Adrenal gland (tissue), 9 donors: ENCODE measurements at regions not wholly inside any gene's neighbourhood (a gene's known extent, or its start where the extent isn't known, plus 50 kb on each side); places are given as distances from the start of the nearest gene placed in this dataset.
"Not testable (repeated sequence)": the region's sequence is repeated elsewhere in the genome, so short reads cannot be mapped to it uniquely, and the experiment has no call there.

Experiments used
- DNase-seq, 7 donors: peaks; one replicate each; pipeline ENCODE4 v3.0.0-alpha.2; 2019 to 2020
- H3K27ac ChIP-seq, 5 donors: fragments of 200-600 bp; sonication (generic) in 4 of 5; 1 replicate in 3 of 5; 2 replicates in 2 of 5; pipeline versions ENCODE4 v1.5.1 to v1.8.0; 2016 to 2020; ENCODE audit warnings: mild to moderate bottlenecking in 1 of 5
- H3K27me3 ChIP-seq: fragments of 200-600 bp; 2 replicates; pipeline ENCODE4 v1.8.0; 2021
- H3K36me3 ChIP-seq, 2 donors: fragments of 200-600 bp; replicated peaks in 1 of 2; 1 replicate in 1 of 2; 2 replicates in 1 of 2; pipeline versions ENCODE4 v1.5.1 to v1.8.0; 2018 to 2022
- H3K4me1 ChIP-seq, 2 donors: fragments of 200-600 bp; replicated peaks in 1 of 2; 1 replicate in 1 of 2; 2 replicates in 1 of 2; pipeline versions ENCODE4 v1.5.1 to v1.8.0; 2018 to 2021
- H3K4me3 ChIP-seq, 4 donors: fragments of 200-600 bp; sonication (generic) in 3 of 4; one replicate each; pipeline ENCODE4 v1.5.1; 2016 to 2018
- H3K9me3 ChIP-seq, 3 donors: fragments of 200-600 bp; sonication (generic) in 1 of 3; replicated peaks in 1 of 3; 1 replicate in 2 of 3; 2 replicates in 1 of 3; pipeline versions ENCODE4 v1.5.1 to v1.8.0; 2016 to 2021
- CTCF ChIP-seq, 6 experiments: fragments of 450-650 bp in 4 of 6; fragments of 200-600 bp in 2 of 6; sonication (generic) in 1 of 6; IDR thresholded peaks; 1 replicate in 5 of 6; 2 replicates in 1 of 6; pipeline versions ENCODE4 v1.5.1 to v1.8.0; 2016 to 2021; ENCODE audit warnings: antibody characterized with exemption in 6 of 6, mild to moderate bottlenecking in 2 of 6, moderate library complexity in 1 of 6
- POLR2A ChIP-seq, 2 donors: fragments of 450-650 bp; IDR thresholded peaks; one replicate each; pipeline ENCODE4 v1.6.1; 2017; ENCODE audit warnings: antibody characterized with exemption in 2 of 2, mild to moderate bottlenecking in 2 of 2, moderate library complexity in 1 of 2
- WGBS, 4 donors: extraction: QIAGEN DNeasy Blood & Tissue Kit in 2 of 4; methylation state at CpG; one replicate each; pipeline versions ENCODE4 v1.1.5 to v1.1.7; 2013 to 2017; 5-methylcytosine and 5-hydroxymethylcytosine counted together
- intact Hi-C, 2 donors: fragments of 100-400 bp; cut with DNase I; formaldehyde crosslinking; loops; one replicate each; pipeline versions ENCODE4 v1.14.1 to v1.15.0; 2022 to 2023
- donor health status: healthy with polysubstance abuse.
- donor health status: Bipolar disorder and iron deficiency.
- donor health status: DM: yes; HTN: yes; CAD: no.
- donor health status: DM: no; HTN: no; CAD: no.
- donor health status: DM: no; HTN: no; CAD: no.

- H3K4me1 ChIP-seq, result no peaks in the 10 kb centered on the region
- TF ChIP-seq POLR2A (IDR thresholded peaks at IDR 0.05) (no peak), CTCF (IDR thresholded peaks at IDR 0.05) (no peak)
- H3K36me3 ChIP-seq, result no peaks in the 10 kb centered on the region
- no peak for DNase-seq
- 38 to 47% (median 39%) methylated on average over 5 of the region's 5 CpGs for WGBS, 4 donors
- no peak overlapping the region for H3K4me3 ChIP-seq
- no peaks in the 10 kb centered on the region for H3K27me3 ChIP-seq
- H3K27ac ChIP-seq, result no peak overlapping the region
- H3K9me3 ChIP-seq, result no peaks in the 10 kb centered on the region
- intact Hi-C loops, result no loop called here
Observed at GRCh38 chr13:107799001-107799400, 416.3 kb downstream of the LIG4 start.

- Histone ChIP-seq H3K4me1 (no peaks in the 10 kb centered on the region), H3K27me3 (no peaks in the 10 kb centered on the region), H3K4me3 (no peak overlapping the region), H3K9me3 (no peaks in the 10 kb centered on the region), H3K27ac (no peak overlapping the region), H3K36me3 (no peaks in the 10 kb centered on the region)
- TF ChIP-seq CTCF (IDR thresholded peaks at IDR 0.05), result no peak
- TF ChIP-seq POLR2A (IDR thresholded peaks at IDR 0.05), result no peak
- no peak for DNase-seq
- WGBS, 4 donors, result 65 to 76% (median 71%) methylated on average over 1 of the region's 1 CpG
- intact Hi-C loops, result no loop called here
Observed at GRCh38 chr13:107790397-107790796, 424.9 kb downstream of the LIG4 start.

GRCh38 chr13:107788464-107789165, 426.7 kb downstream of the LIG4 start:
- intact Hi-C loops, result no loop called here
- Histone ChIP-seq H3K27ac (no peak overlapping the region), H3K9me3 (no peaks in the 10 kb centered on the region), H3K4me1 (no peaks in the 10 kb centered on the region), H3K36me3 (no peaks in the 10 kb centered on the region), H3K27me3 (no peaks in the 10 kb centered on the region), H3K4me3 (no peak overlapping the region)
- 67 to 76% (median 70%) methylated on average over 8 of the region's 8 CpGs for WGBS, 4 donors
- no peak for DNase-seq
- TF ChIP-seq POLR2A (IDR thresholded peaks at IDR 0.05), result no peak

GRCh38 chr13:107782646-107783045, 432.7 kb downstream of the LIG4 start:
- H3K27ac ChIP-seq, intact Hi-C loops, H3K4me3 ChIP-seq, H3K36me3 ChIP-seq, H3K27me3 ChIP-seq, DNase-seq, H3K4me1 ChIP-seq, H3K9me3 ChIP-seq: not testable (repeated sequence)
- WGBS, 4 donors, result 93 to 96% (median 94%) methylated on average over 3 to 35 of the region's 39 CpGs

GRCh38 chr13:107778094-107778493, 437.2 kb downstream of the LIG4 start:
- WGBS, 4 donors, result 60 to 67% (median 63%) methylated on average over 1 of the region's 1 CpG

More at GRCh38 chr13:107778094-107778493, 437.2 kb downstream of the LIG4 start:
- Histone ChIP-seq H3K4me3 (no peak overlapping the region), H3K27me3 (no peaks in the 10 kb centered on the region), H3K9me3 (no peaks in the 10 kb centered on the region), H3K36me3 (no peaks in the 10 kb centered on the region), H3K27ac (no peak overlapping the region), H3K4me1 (no peaks in the 10 kb centered on the region)
- TF ChIP-seq CTCF (IDR thresholded peaks at IDR 0.05), result no peak
- intact Hi-C loops, result no loop called here
- DNase-seq, result no peak
